ENCODE measurements at regions not wholly inside any gene's neighbourhood (a gene's known extent, or its start where the extent isn't known, plus 50 kb on each side); places are given as distances from the start of the nearest gene placed in this dataset.

- no peak overlapping the region for H3K18ac ChIP-seq (ENCODE audit: insufficient read length, low read depth, low read length)
- no peak overlapping the region for H2AFZ ChIP-seq (ENCODE audit: low read length)
- no peak overlapping the region for H3K27ac ChIP-seq (ENCODE audit: insufficient read length, low read depth, low read length)
- no peak overlapping the region for H2BK120ac ChIP-seq (ENCODE audit: low read depth, low read length, poor library complexity, severe bottlenecking)
- H3K9me3 ChIP-seq (ENCODE audit: control insufficient read depth, low read depth, low read length) = no peaks in the 10 kb centered on the region
- no peak for DNase-seq
- no peak overlapping the region for H4K91ac ChIP-seq (ENCODE audit: insufficient read length, low read depth, low read length)
- H3K79me1 ChIP-seq (ENCODE audit: insufficient read depth, low read depth, low read length, poor library complexity, severe bottlenecking) = no peaks in the 10 kb centered on the region
- no peak overlapping the region for H3K56ac ChIP-seq (ENCODE audit: insufficient read length, low read depth, low read length)
- no peak overlapping the region for H4K8ac ChIP-seq (replicated peaks; ENCODE audit: insufficient read length, low read depth, low read length)
- H3K14ac ChIP-seq (ENCODE audit: insufficient read depth, low read length) = no peak overlapping the region
- no peaks in the 10 kb centered on the region for H3K79me2 ChIP-seq (ENCODE audit: insufficient read depth, low read length)
- H4K5ac ChIP-seq (ENCODE audit: insufficient read length, low read depth, low read length) = no peak overlapping the region
- TF ChIP-seq CTCF (conservative IDR thresholded peaks at IDR 0.05) = no peak
- no peak overlapping the region for H3K23ac ChIP-seq (ENCODE audit: insufficient read length, low read depth, low read length)
- H2BK20ac ChIP-seq (ENCODE audit: low read depth, low read length, poor library complexity, severe bottlenecking) = no peak overlapping the region
- H2AK5ac ChIP-seq (ENCODE audit: insufficient read length, low read length) = no peak overlapping the region
- Mint-ChIP-seq H3K27ac (no peak overlapping the region), H3K4me3 (no peak overlapping the region), H3K27me3 (ENCODE audit: low read depth) (peaks cover 3% of the 10 kb centered on the region; the same call in 1 of the 2 replicates), H3K4me1 (no peaks in the 10 kb centered on the region), H3K9me3 (peaks cover 0 to 2% of the 10 kb centered on the region in 2 experiments; a peak in 1 of 5 replicates), H3K36me3 (ENCODE audit: insufficient read depth in 1 of 3, low read depth in 3 of 3) (no peaks in the 10 kb centered on the region)
- no peaks in the 10 kb centered on the region for H4K20me1 ChIP-seq (ENCODE audit: control insufficient read depth, insufficient read depth, insufficient read length)
- H3K4me2 ChIP-seq (ENCODE audit: insufficient read depth, insufficient read length, low read length) = no peak overlapping the region
- no peak overlapping the region for H3T11ph ChIP-seq (ENCODE audit: low read length)
- H3K23me2 ChIP-seq (ENCODE audit: insufficient read length, low read depth, low read length, poor library complexity, severe bottlenecking) = no peaks in the 10 kb centered on the region
- no peaks in the 10 kb centered on the region for H3K27me3 ChIP-seq (ENCODE audit: insufficient read depth, low read length)
- H3K9ac ChIP-seq (ENCODE audit: extremely low read depth, insufficient read length, low read length) = no peak overlapping the region
- no peak overlapping the region for H2BK15ac ChIP-seq (ENCODE audit: low read depth, low read length)
- WGBS (ENCODE audit: extremely low coverage, insufficient read length, low lambda C conversion rate) = no CpG with 5 or more reads among the region's 1 CpG
- no peaks in the 10 kb centered on the region for H3K4me1 ChIP-seq (ENCODE audit: insufficient read depth, low read length)
- no peak overlapping the region for H2BK5ac ChIP-seq (ENCODE audit: insufficient read length, low read length)
- H3K4ac ChIP-seq (ENCODE audit: low read depth, low read length) = no peak overlapping the region
- no peak overlapping the region for H2BK12ac ChIP-seq (ENCODE audit: insufficient read length, low read depth, low read length)
These were observed 696.3 kb upstream of the UBE2E2 start for GRCh38 chr3:22506871-22507270.
